ENCODE measurements at regions not wholly inside any gene's neighbourhood (a gene's known extent, or its start where the extent isn't known, plus 50 kb on each side); places are given as distances from the start of the nearest gene placed in this dataset.

DNA sequence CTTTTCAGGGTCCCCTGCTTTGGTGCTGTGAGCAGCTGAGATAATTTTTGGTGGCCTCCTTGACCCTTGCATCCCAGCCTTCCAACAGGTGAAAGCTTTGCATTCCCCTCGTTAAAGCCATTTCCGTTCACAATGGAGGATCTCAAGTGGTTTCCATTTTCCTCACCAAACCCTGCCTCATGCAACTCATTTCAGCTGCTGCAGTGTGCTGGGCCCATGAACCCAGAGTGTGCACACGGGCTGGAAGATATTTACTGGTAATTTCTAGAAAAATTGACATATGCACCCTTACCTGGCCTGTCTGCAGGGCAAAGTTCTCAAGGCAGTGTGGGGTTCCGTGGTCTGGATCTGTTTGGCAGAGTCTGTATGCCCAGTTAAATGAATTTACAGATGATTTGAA is 246.8 kb upstream of the HS6ST1 start:
- TF ChIP-seq ELF4 (CRISPR knock-in tag; IDR thresholded peaks at IDR 0.05): no peak
- no peak for TF ChIP-seq SRSF1 (IDR thresholded peaks at IDR 0.05; ENCODE audit: low read depth, low read length)
- TF ChIP-seq TARDBP (IDR thresholded peaks at IDR 0.05): no peak
- TF ChIP-seq HDAC6 (IDR thresholded peaks at IDR 0.05; ENCODE audit: low read depth, low read length): no peak
- TF ChIP-seq, protein P1, sequence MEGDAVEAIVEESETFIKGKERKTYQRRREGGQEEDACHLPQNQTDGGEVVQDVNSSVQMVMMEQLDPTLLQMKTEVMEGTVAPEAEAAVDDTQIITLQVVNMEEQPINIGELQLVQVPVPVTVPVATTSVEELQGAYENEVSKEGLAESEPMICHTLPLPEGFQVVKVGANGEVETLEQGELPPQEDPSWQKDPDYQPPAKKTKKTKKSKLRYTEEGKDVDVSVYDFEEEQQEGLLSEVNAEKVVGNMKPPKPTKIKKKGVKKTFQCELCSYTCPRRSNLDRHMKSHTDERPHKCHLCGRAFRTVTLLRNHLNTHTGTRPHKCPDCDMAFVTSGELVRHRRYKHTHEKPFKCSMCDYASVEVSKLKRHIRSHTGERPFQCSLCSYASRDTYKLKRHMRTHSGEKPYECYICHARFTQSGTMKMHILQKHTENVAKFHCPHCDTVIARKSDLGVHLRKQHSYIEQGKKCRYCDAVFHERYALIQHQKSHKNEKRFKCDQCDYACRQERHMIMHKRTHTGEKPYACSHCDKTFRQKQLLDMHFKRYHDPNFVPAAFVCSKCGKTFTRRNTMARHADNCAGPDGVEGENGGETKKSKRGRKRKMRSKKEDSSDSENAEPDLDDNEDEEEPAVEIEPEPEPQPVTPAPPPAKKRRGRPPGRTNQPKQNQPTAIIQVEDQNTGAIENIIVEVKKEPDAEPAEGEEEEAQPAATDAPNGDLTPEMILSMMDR (IDR thresholded peaks at IDR 0.05 in 2 of 3, conservative IDR thresholded peaks at IDR 0.05 in 1 of 3; ENCODE audit: insufficient read depth in 2 of 3, low read depth in 1 of 3, low read length in 3 of 3): no peak
- TF ChIP-seq RCOR1 (IDR thresholded peaks at IDR 0.05; ENCODE audit: borderline replicate concordance in 1 of 2, low read depth in 2 of 2, low read length in 2 of 2): no peak
